Activated CD4-positive, CD25-positive, alpha-beta regulatory T cell treated with anti-CD3 and anti-CD28 coated beads, Interleukin-2, amount 50 U/mL, for 72 hours (primary cell): ENCODE measurements at regions not wholly inside any gene's neighbourhood (a gene's known extent, or its start where the extent isn't known, plus 50 kb on each side); places are given as distances from the start of the nearest gene placed in this dataset.
"Not testable (repeated sequence)": the region's sequence is repeated elsewhere in the genome, so short reads cannot be mapped to it uniquely, and the experiment has no call there.

ENCODE experiments used
- DNase-seq: peaks from one replicate; pipeline ENCODE4 v3.0.0; 2021

DNA sequence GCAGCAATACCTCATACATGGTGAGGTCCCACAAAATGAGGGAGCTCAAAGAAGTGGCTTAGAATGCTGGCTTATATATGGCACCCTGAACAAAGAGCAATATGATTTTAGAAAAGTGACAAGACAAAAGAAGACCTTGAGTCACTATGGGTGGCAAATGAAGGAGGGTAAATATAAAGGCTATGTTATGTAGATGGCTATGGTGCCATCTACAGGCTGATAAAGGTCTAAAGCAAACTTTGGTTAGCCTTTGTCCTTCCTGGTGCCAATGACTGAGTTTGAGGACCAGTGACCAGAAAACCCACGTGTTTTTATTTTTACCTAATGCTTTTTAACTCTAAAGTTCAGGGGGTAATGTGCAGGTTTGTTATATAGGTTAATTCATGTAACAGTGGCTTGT lies 151.8 kb downstream of the CCNG2 start:
- no peak for DNase-seq

GRCh38 chr4:77309496-77309895 lies 152.5 kb downstream of the CCNG2 start:
- no peak for DNase-seq

GRCh38 chr4:77310931-77311330 lies 153.9 kb downstream of the CCNG2 start:
- DNase-seq, result no peak

DNA sequence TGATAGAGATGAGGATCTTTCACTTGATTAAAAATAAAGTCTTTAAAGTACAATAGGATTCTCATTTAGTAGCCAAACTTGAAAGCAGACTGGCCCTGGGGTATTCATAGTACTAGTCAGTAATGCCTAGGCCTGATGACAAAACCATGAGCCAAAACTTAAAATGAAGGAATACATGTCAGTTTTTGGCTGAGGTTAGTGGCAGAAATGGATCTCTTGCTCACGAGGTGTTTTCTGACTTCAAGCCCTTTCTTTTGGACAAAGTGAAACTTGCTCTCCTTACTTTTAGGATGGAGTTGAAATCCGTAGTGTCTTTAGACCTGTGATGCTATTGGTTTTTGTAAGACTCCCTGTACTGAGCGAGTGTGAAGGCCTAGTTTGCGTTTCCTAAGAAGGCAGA lies 157.7 kb downstream of the CCNG2 start:
- DNase-seq, result no peak

DNA sequence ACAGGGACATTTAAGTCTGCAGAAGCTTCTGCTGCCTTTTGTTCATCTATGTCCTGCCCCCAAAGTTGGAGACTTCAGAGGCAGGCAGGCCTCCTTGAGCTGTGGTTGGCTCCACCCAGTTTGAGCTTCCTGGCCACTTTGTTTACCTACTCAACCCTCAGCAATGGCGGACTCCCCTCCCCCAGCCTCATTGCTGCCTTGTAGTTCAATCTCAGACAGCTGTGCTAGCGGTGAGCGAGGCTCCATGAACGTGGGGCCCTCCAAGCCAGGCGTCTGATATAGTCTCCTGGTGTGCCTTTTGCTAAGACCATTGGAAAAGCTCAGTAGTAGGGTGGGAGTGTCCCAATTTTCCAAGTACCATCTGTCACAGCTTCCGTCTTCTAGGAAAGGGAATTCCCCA lies 170.1 kb downstream of the CCNG2 start:
- no peak for DNase-seq

DNA sequence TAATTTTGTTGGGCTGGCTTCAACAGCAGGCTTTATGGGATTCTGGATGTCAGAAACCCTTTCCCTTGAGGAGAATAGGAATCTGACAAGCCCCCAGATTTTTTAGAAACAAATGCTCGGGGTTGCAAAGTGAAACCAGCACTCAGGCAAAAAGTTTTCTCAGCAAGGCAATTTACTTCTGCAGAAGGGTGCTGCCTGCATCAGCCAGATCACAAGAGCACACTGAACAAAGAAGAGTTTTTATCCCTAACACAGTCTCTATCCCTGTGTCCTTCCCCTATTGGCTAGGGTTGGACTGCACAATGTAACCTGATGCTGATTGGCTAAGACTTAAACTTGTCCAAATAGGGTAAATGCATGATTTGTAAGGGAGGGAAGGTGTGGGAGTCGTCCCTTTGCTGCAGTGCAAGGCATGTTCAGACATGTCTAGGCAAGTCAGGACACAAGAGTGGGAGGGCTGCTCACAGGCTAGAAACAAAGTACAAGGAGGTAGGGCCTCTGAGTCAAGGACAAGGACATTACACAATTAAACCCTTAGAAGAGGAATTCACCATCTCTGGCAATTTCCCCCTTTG lies 175.8 kb downstream of the CCNG2 start:
- DNase-seq, result no peak

- DNase-seq, result no peak
These were observed 179.6 kb downstream of the CCNG2 start for GRCh38 chr4:77336411-77337142.

GRCh38 chr4:77342170-77342810 lies 185.3 kb downstream of the CCNG2 start:
- DNase-seq, result no peak

- DNase-seq, result no peak
These were observed 187.0 kb downstream of the CCNG2 start for GRCh38 chr4:77344001-77344400.

DNA sequence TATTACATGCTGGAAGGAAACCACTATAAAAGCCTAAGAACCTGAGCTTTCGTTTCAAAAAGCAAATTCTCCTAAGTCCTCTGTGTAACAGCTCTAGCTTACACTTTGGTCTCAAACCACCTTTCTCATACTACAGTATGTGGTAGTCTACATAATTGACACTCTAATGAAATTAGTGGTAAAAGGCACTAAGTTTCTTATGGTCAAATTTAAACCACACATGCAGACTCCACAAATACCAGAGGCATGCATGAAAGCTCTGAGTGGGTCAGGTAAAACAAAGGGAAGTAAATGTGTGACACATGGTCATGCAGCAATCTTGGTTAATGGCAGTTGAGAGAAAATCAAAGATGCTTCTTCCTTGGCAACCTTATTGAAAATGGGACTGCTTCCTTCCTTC lies 187.8 kb downstream of the CCNG2 start:
- no peak for DNase-seq

GRCh38 chr4:77347351-77347966 lies 190.5 kb downstream of the CCNG2 start:
- DNase-seq, result no peak

GRCh38 chr4:77348815-77349214 lies 191.8 kb downstream of the CCNG2 start:
- no peak for DNase-seq

GRCh38 chr4:77349364-77349763 lies 192.4 kb downstream of the CCNG2 start:
- no peak for DNase-seq

DNA sequence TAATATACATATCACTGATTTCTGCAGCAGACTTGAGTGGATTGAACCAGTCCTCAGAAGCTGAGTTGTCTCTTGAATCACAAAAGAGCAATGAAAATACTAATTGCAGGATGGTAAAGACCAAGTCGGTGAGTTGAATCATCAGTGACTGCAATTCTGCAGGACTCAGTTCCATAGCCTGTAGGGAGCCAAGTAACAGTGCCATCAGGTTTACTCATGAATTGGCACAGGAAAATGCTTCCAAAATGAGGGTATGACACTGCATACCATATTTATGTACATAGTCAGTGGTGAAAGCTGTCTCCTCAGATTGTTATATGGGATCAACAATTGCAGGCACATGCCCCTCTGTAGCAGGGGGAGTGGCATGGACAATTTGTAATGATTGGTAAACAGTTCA lies 192.8 kb downstream of the CCNG2 start:
- DNase-seq, result no peak

DNA sequence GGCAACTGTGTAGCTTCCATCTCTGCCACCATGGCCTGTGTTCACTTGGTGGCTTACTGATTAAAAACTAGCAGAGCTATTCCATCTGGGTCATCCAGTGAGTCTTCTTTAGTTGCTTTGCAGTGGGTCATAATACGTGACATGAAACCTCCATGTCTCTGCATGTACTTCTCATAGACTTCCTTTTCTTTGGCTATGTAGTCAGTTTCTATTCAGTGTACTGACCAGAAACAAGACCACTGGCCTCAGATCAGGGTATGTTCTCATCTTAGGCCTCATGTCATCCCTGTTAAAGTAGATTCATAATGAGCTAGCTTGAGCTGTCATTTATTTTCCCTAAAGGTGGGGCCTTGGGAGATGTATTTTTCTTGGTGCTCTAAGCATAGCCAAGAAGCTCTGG lies 195.2 kb downstream of the CCNG2 start:
- no peak for DNase-seq

DNA sequence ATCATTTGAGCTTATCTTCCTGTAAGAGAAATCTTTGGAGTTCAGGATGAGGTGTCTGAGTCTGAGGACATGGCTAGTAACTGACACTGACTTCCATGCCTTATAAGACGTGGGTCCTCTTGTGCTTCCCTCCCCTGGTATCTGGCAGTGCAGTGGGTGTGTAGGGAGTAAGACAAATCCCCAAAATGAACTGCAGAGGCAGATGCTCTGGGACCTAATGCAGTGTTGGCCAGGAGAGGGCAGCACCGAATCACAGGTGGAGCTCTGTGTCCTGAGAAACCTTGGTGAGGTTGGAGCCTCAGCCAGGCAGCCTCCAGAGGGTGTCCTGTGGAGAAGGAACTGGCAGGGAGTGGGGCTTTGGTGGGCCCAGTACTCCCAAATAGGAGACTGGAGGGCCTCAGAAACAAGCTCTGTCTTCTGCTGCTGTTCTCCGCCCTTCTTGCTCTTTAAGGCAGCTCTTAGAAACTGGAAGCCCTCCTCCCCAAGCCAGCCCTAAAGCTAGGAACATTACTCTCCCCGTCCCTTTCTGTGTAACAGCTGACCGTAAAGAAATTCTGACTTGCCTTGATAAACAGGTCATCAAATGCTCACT lies 196.8 kb downstream of the CCNG2 start:
- not testable (repeated sequence) for DNase-seq

GRCh38 chr4:77354550-77354949 lies 197.5 kb downstream of the CCNG2 start:
- no peak for DNase-seq

DNA sequence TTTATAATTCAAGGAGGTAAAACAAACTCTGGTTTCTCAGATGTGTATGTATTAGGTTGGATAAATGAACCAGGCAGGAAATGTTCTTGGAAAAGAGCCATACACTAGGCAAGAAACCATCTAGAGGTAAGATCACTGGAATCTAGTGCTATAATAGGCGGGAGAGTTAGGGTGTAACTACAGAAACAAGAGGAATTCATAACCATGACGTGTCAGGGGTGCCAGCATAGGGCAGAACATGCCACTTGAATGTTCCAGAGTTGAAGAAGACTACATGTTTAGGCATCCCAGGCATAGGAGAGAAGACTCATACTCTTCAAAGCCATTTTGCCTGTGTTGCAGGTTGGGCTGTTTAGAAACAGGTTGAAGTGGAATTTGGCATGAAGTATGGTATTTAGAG lies 198.7 kb downstream of the CCNG2 start:
- no peak for DNase-seq

DNA sequence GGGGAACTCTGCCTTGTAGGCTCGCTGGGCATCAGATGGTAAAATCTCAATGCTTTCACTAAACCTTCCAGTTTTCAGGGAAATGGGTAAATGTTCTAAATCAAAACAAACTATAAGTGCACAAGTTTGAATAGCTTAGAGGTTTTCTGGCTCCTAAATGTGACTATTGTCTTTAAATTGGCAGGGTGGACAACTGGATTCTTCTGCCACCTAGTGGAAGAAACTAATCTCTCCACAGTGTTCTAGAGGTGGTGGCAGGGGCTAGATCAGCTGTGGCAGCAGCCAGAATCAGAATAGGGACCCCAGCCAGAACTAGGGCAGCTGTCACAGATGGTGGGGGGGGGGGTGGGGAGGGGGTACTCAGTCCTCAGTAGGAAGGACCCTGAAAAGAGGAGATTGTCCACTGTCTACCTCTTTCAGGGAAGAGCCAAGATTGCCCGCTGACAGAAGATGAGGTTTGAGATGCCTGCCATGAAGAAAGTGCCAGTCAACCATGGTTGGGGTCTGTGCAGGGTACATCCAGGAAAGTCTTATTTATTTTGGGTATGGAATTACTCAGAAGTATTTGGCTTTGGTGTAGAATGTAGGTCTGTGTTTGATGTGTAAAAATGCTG lies 201.4 kb downstream of the CCNG2 start:
- no peak for DNase-seq

- DNase-seq, result no peak
These were observed 203.4 kb downstream of the CCNG2 start for GRCh38 chr4:77360451-77360850.

- DNase-seq, result not testable (repeated sequence)
These were observed 209.9 kb downstream of the CCNG2 start for GRCh38 chr4:77366876-77367275.

DNA sequence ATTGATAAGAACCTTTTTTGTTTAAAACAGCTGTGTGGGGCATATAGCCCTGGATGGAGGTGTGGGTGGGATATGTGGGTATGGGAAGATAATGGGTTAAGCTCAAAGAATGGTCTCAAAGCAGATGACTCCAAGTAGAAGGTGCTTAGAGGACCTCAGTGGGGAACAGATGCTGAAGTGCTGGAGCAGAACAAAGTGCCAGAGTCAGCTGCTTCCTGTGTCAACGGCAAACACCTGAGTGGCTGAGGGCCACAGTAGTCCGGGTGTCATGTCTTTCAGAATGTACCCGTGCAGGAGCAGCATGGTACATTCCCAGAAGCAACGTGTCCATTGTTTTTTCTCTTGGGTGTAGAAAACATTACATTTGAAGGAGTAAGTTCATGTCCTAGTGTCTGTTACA lies 210.6 kb downstream of the CCNG2 start:
- DNase-seq, result no peak

- DNase-seq, result no peak
These were observed 215.4 kb downstream of the CCNG2 start for GRCh38 chr4:77372375-77372774.
